ENCODE measurements at regions not wholly inside any gene's neighbourhood (a gene's known extent, or its start where the extent isn't known, plus 50 kb on each side); places are given as distances from the start of the nearest gene placed in this dataset.

GRCh38 chr16:59729613-59730012 is 995.5 kb upstream of the GOT2 start:
- Histone ChIP-seq H3K9me3 (peaks cover 5% of the 10 kb centered on the region), H3K4me1 (no peaks in the 10 kb centered on the region), H3K4me3 (no peak overlapping the region), H3K27ac (no peak overlapping the region), H3K36me3 (no peaks in the 10 kb centered on the region), H3K27me3 (no peaks in the 10 kb centered on the region)
- TF ChIP-seq CTCF (IDR thresholded peaks at IDR 0.05): no peak
- no peak for TF ChIP-seq POLR2A (IDR thresholded peaks at IDR 0.05)
- no peak for TF ChIP-seq POLR2AphosphoS5 (IDR thresholded peaks at IDR 0.05)
- no peak for TF ChIP-seq EP300 (IDR thresholded peaks at IDR 0.05)
- DNase-seq (ENCODE audit: low spot score in 2 of 2): no peak
- 100% methylated on average over 3 of the region's 3 CpGs for WGBS

GRCh38 chr16:59719121-59719520 is 985.0 kb upstream of the GOT2 start:
- no peaks in the 10 kb centered on the region for H3K27me3 ChIP-seq
- 63% methylated on average over 2 of the region's 2 CpGs for WGBS
- H3K36me3 ChIP-seq: no peaks in the 10 kb centered on the region
- no peaks in the 10 kb centered on the region for H3K9me3 ChIP-seq
- no peak overlapping the region for H3K27ac ChIP-seq
- TF ChIP-seq CTCF (IDR thresholded peaks at IDR 0.05): no peak
- TF ChIP-seq POLR2A (IDR thresholded peaks at IDR 0.05): no peak
- no peak for TF ChIP-seq EP300 (IDR thresholded peaks at IDR 0.05)
- no peaks in the 10 kb centered on the region for H3K4me1 ChIP-seq
- no peak for DNase-seq (ENCODE audit: low spot score in 2 of 2)
- H3K4me3 ChIP-seq: no peak overlapping the region

- no peak overlapping the region for H3K27ac ChIP-seq
- no peak overlapping the region for H3K4me3 ChIP-seq
- no peaks in the 10 kb centered on the region for H3K36me3 ChIP-seq
- H3K4me1 ChIP-seq: no peaks in the 10 kb centered on the region
- no peaks in the 10 kb centered on the region for H3K9me3 ChIP-seq
- no peak for DNase-seq (ENCODE audit: low spot score in 2 of 2)
- H3K27me3 ChIP-seq: no peaks in the 10 kb centered on the region
- TF ChIP-seq POLR2A (IDR thresholded peaks at IDR 0.05) (no peak), EP300 (IDR thresholded peaks at IDR 0.05) (no peak), CTCF (IDR thresholded peaks at IDR 0.05) (no peak), POLR2AphosphoS5 (IDR thresholded peaks at IDR 0.05) (no peak)
- WGBS: 86% methylated on average over 8 of the region's 8 CpGs
These were observed 973.5 kb upstream of the GOT2 start for GRCh38 chr16:59707436-59708226.

GRCh38 chr16:59701963-59702930 is 968.1 kb upstream of the GOT2 start:
- no peaks in the 10 kb centered on the region for H3K9me3 ChIP-seq
- no peaks in the 10 kb centered on the region for H3K36me3 ChIP-seq
- H3K27me3 ChIP-seq: no peaks in the 10 kb centered on the region
- H3K4me3 ChIP-seq: no peak overlapping the region
- TF ChIP-seq EP300 (IDR thresholded peaks at IDR 0.05): no peak
- no peak for TF ChIP-seq POLR2A (IDR thresholded peaks at IDR 0.05)
- no peak for TF ChIP-seq POLR2AphosphoS5 (IDR thresholded peaks at IDR 0.05)
- 54% methylated on average over 3 of the region's 3 CpGs for WGBS
- H3K27ac ChIP-seq: no peak overlapping the region
- H3K4me1 ChIP-seq: no peaks in the 10 kb centered on the region
- DNase-seq (ENCODE audit: low spot score in 2 of 2): no peak

- TF ChIP-seq CTCF (IDR thresholded peaks at IDR 0.05) (no peak), POLR2A (IDR thresholded peaks at IDR 0.05) (no peak)
- WGBS: 83% methylated on average over 1 of the region's 1 CpG
- H3K4me3 ChIP-seq: no peak overlapping the region
These were observed 965.7 kb upstream of the GOT2 start for GRCh38 chr16:59699786-59700185.

More at GRCh38 chr16:59699786-59700185, 965.7 kb upstream of the GOT2 start:
- no peak for DNase-seq (ENCODE audit: low spot score in 2 of 2)
- H3K9me3 ChIP-seq: no peaks in the 10 kb centered on the region
- no peaks in the 10 kb centered on the region for H3K4me1 ChIP-seq
- H3K36me3 ChIP-seq: no peaks in the 10 kb centered on the region
- no peaks in the 10 kb centered on the region for H3K27me3 ChIP-seq
- no peak overlapping the region for H3K27ac ChIP-seq
